ENCODE measurements at regions not wholly inside any gene's neighbourhood (a gene's known extent, or its start where the extent isn't known, plus 50 kb on each side); places are given as distances from the start of the nearest gene placed in this dataset.

- TF ChIP-seq CTCF (IDR thresholded peaks at IDR 0.05; ENCODE audit: poor library complexity) (no peak), EZH2 (IDR thresholded peaks at IDR 0.05; ENCODE audit: borderline replicate concordance) (no peak), EZH2phosphoT487 (IDR thresholded peaks at IDR 0.05; ENCODE audit: low read depth, severe bottlenecking, unreplicated experiment) (no peak)
These were observed 431.2 kb upstream of the GYPC start for GRCh38 chr2:126224776-126225175.
